Stomach (tissue), 4 donors: ENCODE measurements at regions not wholly inside any gene's neighbourhood (a gene's known extent, or its start where the extent isn't known, plus 50 kb on each side); places are given as distances from the start of the nearest gene placed in this dataset.

ENCODE experiments used
- CTCF ChIP-seq, 7 experiments: fragments of 450-650 bp in 4 of 7; fragments of 200-600 bp in 3 of 7; sonication (generic) in 3 of 7; IDR thresholded peaks; one replicate each; pipeline ENCODE4 v1.5.1; 2016 to 2019; ENCODE audit warnings: antibody characterized with exemption in 7 of 7, control low read depth in 2 of 7, mild to moderate bottlenecking in 1 of 7
- EP300 ChIP-seq: sonication (generic); formaldehyde crosslinking; IDR thresholded peaks from one replicate; pipeline ENCODE4 v1.6.1; 2017; ENCODE audit warnings: antibody characterized with exemption
- POLR2A ChIP-seq, 4 donors: fragments of 450-650 bp; IDR thresholded peaks; one replicate each; pipeline ENCODE4 v1.6.1; 2016; ENCODE audit warnings: antibody characterized with exemption in 4 of 4, control low read depth in 2 of 4, mild to moderate bottlenecking in 1 of 4, moderate library complexity in 1 of 4
- POLR2AphosphoS5 ChIP-seq, 3 donors: sonication (generic); formaldehyde crosslinking; IDR thresholded peaks; one replicate each; pipeline ENCODE4 v1.6.1; 2016; ENCODE audit warnings: antibody characterized with exemption in 3 of 3

- TF ChIP-seq CTCF (IDR thresholded peaks at IDR 0.05), result no peak
- TF ChIP-seq EP300, result no peak
- no peak for TF ChIP-seq POLR2A (IDR thresholded peaks at IDR 0.05)
- no peak for TF ChIP-seq POLR2AphosphoS5 (IDR thresholded peaks at IDR 0.05)
Observed at GRCh38 chr14:99101855-99102461, 170.0 kb downstream of the BCL11B start.
